ENCODE measurements at regions not wholly inside any gene's neighbourhood (a gene's known extent, or its start where the extent isn't known, plus 50 kb on each side); places are given as distances from the start of the nearest gene placed in this dataset.

- Histone ChIP-seq H3K4me3 (no peak overlapping the region), H3K9me3 (no peaks in the 10 kb centered on the region), H4K20me1 (no peaks in the 10 kb centered on the region), H3K4me1 (no peaks in the 10 kb centered on the region), H3K36me3 (no peaks in the 10 kb centered on the region), H3K4me2 (no peak overlapping the region), H3K27ac (no peak overlapping the region), H3K9ac (no peak overlapping the region), H3K27me3 (no peaks in the 10 kb centered on the region)
- no peak for TF ChIP-seq Cebpa-rat (IDR thresholded peaks at IDR 0.05)
These were observed 53.0 kb upstream of the TMCO5A start for GRCh38 chr15:37881237-37882013.

DNA sequence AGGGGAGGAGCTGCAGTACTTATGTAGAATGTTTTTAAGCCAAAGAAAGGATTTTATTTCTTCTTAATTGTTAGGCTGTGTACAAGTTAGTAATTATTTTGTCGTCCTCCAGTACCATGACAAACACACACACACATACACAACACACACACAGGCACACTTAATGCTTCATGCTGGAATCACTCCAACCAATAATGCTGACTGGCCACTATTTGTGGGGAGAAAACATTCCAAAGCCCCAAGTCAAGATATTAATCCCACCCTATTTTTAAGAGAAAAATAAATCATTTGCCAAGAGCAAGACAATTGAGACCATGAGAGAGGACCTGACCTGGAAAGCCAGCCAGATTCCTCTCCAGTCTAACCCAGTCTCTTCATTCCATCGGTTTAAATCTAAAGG, 51.8 kb upstream of the TMCO5A start:
- TF ChIP-seq Cebpa-rat (IDR thresholded peaks at IDR 0.05) = no peak
- H3K27ac ChIP-seq = no peak overlapping the region
- H3K27me3 ChIP-seq = no peaks in the 10 kb centered on the region
- no peaks in the 10 kb centered on the region for H3K9me3 ChIP-seq
- no peaks in the 10 kb centered on the region for H3K36me3 ChIP-seq
- no peak overlapping the region for H3K4me2 ChIP-seq
- no peak overlapping the region for H3K4me3 ChIP-seq
- H4K20me1 ChIP-seq = no peaks in the 10 kb centered on the region
- H3K9ac ChIP-seq = no peak overlapping the region
- no peaks in the 10 kb centered on the region for H3K4me1 ChIP-seq
